Endothelial cell of umbilical vein (primary cell): ENCODE measurements at regions not wholly inside any gene's neighbourhood (a gene's known extent, or its start where the extent isn't known, plus 50 kb on each side); places are given as distances from the start of the nearest gene placed in this dataset.
A peak's percentile ranks its signal among the peaks of the same experiment; 100 is the strongest.

ENCODE experiments used
- BruUV-seq: library from RNA; stranded (reverse); fragments of 400-500 nt; replicated peaks from 2 replicates; lab custom pipeline; 2021; lab: Mats Ljungman, UMichigan
- CTCF ChIA-PET: fragments of 300-600, 350-600 bp; sonication (Branson Sonifier 250); formaldehyde crosslinking; loops from one replicate; lab custom pipeline; 2021; ENCODE audit warnings: antibody characterized with exemption, inconsistent platforms; lab: Charles Lee
- POLR2A ChIA-PET: fragments of 300-600, 350-600 bp; sonication (Branson Sonifier 250); formaldehyde crosslinking; loops from one replicate; lab custom pipeline; 2021; ENCODE audit warnings: antibody characterized with exemption, inconsistent platforms; lab: Charles Lee
- DNase-seq: peaks from one replicate; pipeline ENCODE4 v3.0.0-alpha.2; 2011; ENCODE audit warnings: low read depth, low spot score
- FAIRE-seq: peaks from 2 replicates; lab custom pipeline; 2011; peaks lifted over from hg19 to GRCh38; lab: Jason Lieb, UNC
- H2AFZ ChIP-seq: 2 replicates; pipeline ENCODE4 v1.6.0; 2012; ENCODE audit warnings: low read depth, low read length, control low read depth, inconsistent platforms
- H3K27ac ChIP-seq: 2 replicates; pipeline ENCODE4 v1.5.1; 2011; ENCODE audit warnings: low read depth, mild to moderate bottlenecking, control low read depth, low read length, moderate library complexity; ENCODE audit not compliant: insufficient read depth
- H3K27me3 ChIP-seq, 2 experiments: 2 replicates each; pipeline versions ENCODE4 v1.6.0 to v1.6.1; 2011; ENCODE audit warnings: low read length in 2 of 2, mixed read lengths in 1 of 2; ENCODE audit not compliant: control insufficient read depth in 2 of 2, insufficient read depth in 2 of 2
- H3K36me3 ChIP-seq, 2 experiments: 2 replicates in 1 of 2; 3 replicates in 1 of 2; pipeline ENCODE4 v1.5.1; 2011; ENCODE audit warnings: low read length in 2 of 2, mild to moderate bottlenecking in 1 of 2, moderate library complexity in 1 of 2; ENCODE audit not compliant: control insufficient read depth in 2 of 2, insufficient read depth in 2 of 2; ENCODE audit errors: extremely low read depth in 1 of 2
- H3K4me1 ChIP-seq: 3 replicates; pipeline ENCODE4 v1.5.1; 2011; ENCODE audit warnings: mild to moderate bottlenecking, low read length; ENCODE audit not compliant: control insufficient read depth, insufficient read depth; ENCODE audit errors: extremely low read depth
- H3K4me2 ChIP-seq: 2 replicates; pipeline ENCODE4 v1.6.1; 2011; ENCODE audit warnings: low read length, control low read depth, mixed read lengths; ENCODE audit not compliant: insufficient read depth
- H3K4me3 ChIP-seq, 3 experiments: fragments of 200-600 bp in 1 of 3; sonication (generic), shearing (Covaris generic) in 1 of 3; replicated peaks in 1 of 3; 2 replicates each; pipeline ENCODE4 v1.5.1; 2011 to 2016; ENCODE audit warnings: control low read depth in 3 of 3, low read length in 3 of 3, mild to moderate bottlenecking in 2 of 3, inconsistent platforms in 1 of 3, low read depth in 1 of 3, moderate library complexity in 1 of 3; ENCODE audit not compliant: insufficient read depth in 1 of 3
- H3K79me2 ChIP-seq: 2 replicates; pipeline ENCODE4 v1.6.0; 2012; ENCODE audit warnings: low read length, inconsistent platforms; ENCODE audit not compliant: control insufficient read depth, insufficient read depth
- H3K9ac ChIP-seq: replicated peaks from 2 replicates; pipeline ENCODE3; 2011; ENCODE audit warnings: low read length, control low read depth; ENCODE audit not compliant: insufficient read depth; ENCODE audit errors: extremely low read depth
- H3K9me1 ChIP-seq: replicated peaks from 3 replicates; pipeline ENCODE4 v1.6.0; 2011; ENCODE audit warnings: mild to moderate bottlenecking, low read length; ENCODE audit not compliant: control insufficient read depth, insufficient read depth; ENCODE audit errors: extremely low read depth
- H3K9me3 ChIP-seq: replicated peaks from 2 replicates; pipeline ENCODE4 v1.5.1; 2012; ENCODE audit warnings: low read length, inconsistent platforms; ENCODE audit not compliant: control insufficient read depth, insufficient read depth
- H4K20me1 ChIP-seq: replicated peaks from 2 replicates; pipeline ENCODE3; 2011; ENCODE audit warnings: mild to moderate bottlenecking, low read length; ENCODE audit not compliant: control insufficient read depth, insufficient read depth; ENCODE audit errors: extremely low read depth
- CTCF ChIP-seq, 2 donors: IDR thresholded peaks; 1 replicate in 1 of 2; 2 replicates in 1 of 2; pipeline ENCODE4 v1.5.1; 2011; ENCODE audit warnings: low read length in 2 of 2, mild to moderate bottlenecking in 2 of 2, moderate library complexity in 2 of 2, control low read depth in 1 of 2, inconsistent platforms in 1 of 2, low read depth in 1 of 2; ENCODE audit not compliant: insufficient read depth in 1 of 2; ENCODE audit errors: extremely low read depth in 1 of 2
- EZH2 ChIP-seq: IDR thresholded peaks from 2 replicates; pipeline ENCODE4 v1.6.1; 2012; ENCODE audit warnings: borderline replicate concordance, low read depth, mild to moderate bottlenecking, moderate library complexity, low read length, inconsistent platforms; ENCODE audit not compliant: severe bottlenecking
- FOS ChIP-seq: IDR thresholded peaks from 2 replicates; pipeline ENCODE4 v1.6.1; 2011; ENCODE audit warnings: mild to moderate bottlenecking, low read length, moderate library complexity, borderline replicate concordance; ENCODE audit not compliant: insufficient read depth
- GATA2 ChIP-seq: IDR thresholded peaks from 2 replicates; pipeline ENCODE4 v1.7.0; 2011; ENCODE audit warnings: low read depth, mild to moderate bottlenecking, moderate library complexity, mixed read lengths, low read length; ENCODE audit not compliant: insufficient read length, insufficient read depth
- JUN ChIP-seq: IDR thresholded peaks from 2 replicates; pipeline ENCODE4 v1.6.1; 2011; ENCODE audit warnings: borderline replicate concordance, low read depth; ENCODE audit not compliant: insufficient read length, insufficient read depth
- MAX ChIP-seq: IDR thresholded peaks from 2 replicates; pipeline ENCODE4 v1.6.1; 2011; ENCODE audit not compliant: insufficient read depth, insufficient read length
- MYC ChIP-seq: IDR thresholded peaks from one replicate; pipeline ENCODE4 v1.6.1; 2011; ENCODE audit warnings: mild to moderate bottlenecking, low read depth, low read length
- POLR2A ChIP-seq: IDR thresholded peaks from 2 replicates; pipeline ENCODE4 v1.6.1; 2012; ENCODE audit warnings: low read depth, mild to moderate bottlenecking, control low read depth, low read length
- POLR2AphosphoS5 ChIP-seq: IDR thresholded peaks from 2 replicates; pipeline ENCODE4 v1.6.1; 2012; ENCODE audit warnings: low read depth, mild to moderate bottlenecking, control low read depth, low read length, moderate library complexity; ENCODE audit not compliant: insufficient read depth
- dilution Hi-C: fragments of 300-500 bp; cut with MboI; formaldehyde crosslinking; loops from one replicate; pipeline ENCODE4 v1.15.0; 2019; ENCODE audit warnings: low sequenced_read_pairs; ENCODE audit not compliant: extremely low pct_ligation_motif_present
- intact Hi-C: fragments of 100-400 bp; cut with micrococcal nuclease; formaldehyde crosslinking; loops from one replicate; pipeline ENCODE4 v1.10.0; 2022

- Histone ChIP-seq H3K4me2 (no peak overlapping the region), H3K36me3 (no peaks in the 10 kb centered on the region), H3K27me3 (no peaks in the 10 kb centered on the region), H3K4me3 (no peak overlapping the region), H2AFZ (no peak overlapping the region), H3K4me1 (no peaks in the 10 kb centered on the region), H3K9ac (no peak overlapping the region), H3K9me3 (no peaks in the 10 kb centered on the region), H4K20me1 (no peaks in the 10 kb centered on the region), H3K79me2 (no peaks in the 10 kb centered on the region), H3K9me1 (no peaks in the 10 kb centered on the region), H3K27ac (no peak overlapping the region)
- ChIA-PET POLR2A (no interaction called here), CTCF (interaction anchor here (1.3 to 1.8 kb wide), 8 partner anchors 8 to 941 kb away, joined by 3 to 9 read pairs (median 6); no protein-coding TSS in a partner anchor)
- intact Hi-C loops (loop anchor here (5.0 to 10.0 kb wide), 2 partner anchors 336 to 906 kb away; no protein-coding TSS in a partner anchor), dilution Hi-C loops (no loop called here)
- no TSS peak for BruUV-seq
- TF ChIP-seq MAX (no peak), FOS (no peak), POLR2A (no peak), POLR2AphosphoS5 (no peak), EZH2 (no peak), JUN (no peak)
- FAIRE-seq, result no peak
- no peak for DNase-seq
Measured at GRCh38 chr12:30458453-30458852, 237.2 kb downstream of the IPO8 start.

GRCh38 chr12:30457621-30458289 is 237.9 kb downstream of the IPO8 start:
- no peaks in the 10 kb centered on the region for H3K4me1 ChIP-seq
- dilution Hi-C loops (no loop called here), intact Hi-C loops (loop anchor here (5.0 to 10.0 kb wide), 2 partner anchors 337 to 905 kb away; no protein-coding TSS in a partner anchor)
- no peaks in the 10 kb centered on the region for H4K20me1 ChIP-seq
- no peaks in the 10 kb centered on the region for H3K9me1 ChIP-seq
- no peak overlapping the region for H2AFZ ChIP-seq
- FAIRE-seq, result peak; percentile 73
- no peak overlapping the region for H3K4me3 ChIP-seq
- no peak overlapping the region for H3K27ac ChIP-seq
- H3K79me2 ChIP-seq, result no peaks in the 10 kb centered on the region
- BruUV-seq, result no TSS peak
- CTCF ChIA-PET, result interaction anchor here (0.6 to 1.8 kb wide), 16 partner anchors 8 to 941 kb away, joined by 3 to 9 read pairs (median 4); no protein-coding TSS in a partner anchor
- POLR2A ChIA-PET, result no interaction called here
- TF ChIP-seq POLR2A (no peak), MYC (no peak), GATA2 (no peak), JUN (peak; percentile 86), EZH2 (no peak), CTCF (IDR thresholded peaks at IDR 0.05; ENCODE audit: extremely low read depth in 1 of 2, insufficient read depth in 1 of 2, low read depth in 1 of 2, low read length in 2 of 2) (peak; percentile 23 to 35), FOS (peak; percentile 76), POLR2AphosphoS5 (no peak), MAX (no peak)
- H3K9ac ChIP-seq, result no peak overlapping the region
- H3K27me3 ChIP-seq, result no peaks in the 10 kb centered on the region
- no peaks in the 10 kb centered on the region for H3K36me3 ChIP-seq
- no peaks in the 10 kb centered on the region for H3K9me3 ChIP-seq
- H3K4me2 ChIP-seq, result no peak overlapping the region
- peak; percentile 75 for DNase-seq
